RWPE2 (cell line): ENCODE measurements at regions not wholly inside any gene's neighbourhood (a gene's known extent, or its start where the extent isn't known, plus 50 kb on each side); places are given as distances from the start of the nearest gene placed in this dataset.

Experiments
- ATAC-seq: fragments of 200-7000 bp; cut with Tn5 transposase; 3 replicates; pipeline ENCODE4 v1.9.1; 2021; ENCODE audit warnings: low read depth
- DNase-seq: peaks from one replicate; pipeline ENCODE4 v3.0.0-alpha.2; 2020; ENCODE audit warnings: low spot score
- H3K27ac ChIP-seq: fragments of 450-650 bp; 2 replicates; pipeline ENCODE4 v1.5.1; 2017; ENCODE audit warnings: mild to moderate bottlenecking; ENCODE audit not compliant: poor library complexity, severe bottlenecking
- H3K27me3 ChIP-seq: fragments of 250-450 bp; sonication (Bioruptor Pico); 2 replicates; pipeline ENCODE4 v1.5.1; 2021; ENCODE audit warnings: mild to moderate bottlenecking, moderate library complexity; ENCODE audit not compliant: insufficient read depth, poor library complexity, severe bottlenecking
- H3K36me3 ChIP-seq: fragments of 250-450 bp; sonication (Bioruptor Pico); 2 replicates; pipeline ENCODE4 v1.5.1; 2020; ENCODE audit warnings: low read depth, mild to moderate bottlenecking, moderate library complexity
- H3K4me1 ChIP-seq: fragments of 250-450 bp; sonication (Bioruptor Pico); 2 replicates; pipeline ENCODE4 v1.5.1; 2021; ENCODE audit warnings: mild to moderate bottlenecking, moderate library complexity; ENCODE audit not compliant: insufficient read depth, poor library complexity, severe bottlenecking
- H3K4me3 ChIP-seq: fragments of 250-450 bp; sonication (Bioruptor Pico); 2 replicates; pipeline ENCODE4 v1.5.1; 2021; ENCODE audit warnings: mild to moderate bottlenecking, moderate library complexity; ENCODE audit not compliant: severe bottlenecking
- H3K9me3 ChIP-seq: fragments of 250-450 bp; sonication (Bioruptor Pico); 2 replicates; pipeline ENCODE4 v1.5.1; 2021; ENCODE audit warnings: mild to moderate bottlenecking, moderate library complexity; ENCODE audit not compliant: severe bottlenecking
- CTCF ChIP-seq: fragments of 450-650 bp; IDR thresholded peaks from one replicate; pipeline ENCODE4 v1.5.1; 2017; ENCODE audit warnings: mild to moderate bottlenecking, moderate library complexity; ENCODE audit not compliant: poor library complexity, severe bottlenecking

- no peaks in the 10 kb centered on the region for H3K9me3 ChIP-seq
- DNase-seq (no peak), ATAC-seq (no peak)
- no peaks in the 10 kb centered on the region for H3K4me1 ChIP-seq
- H3K27ac ChIP-seq: no peak overlapping the region
- TF ChIP-seq CTCF: no peak
- no peaks in the 10 kb centered on the region for H3K36me3 ChIP-seq
- H3K27me3 ChIP-seq: no peaks in the 10 kb centered on the region
- H3K4me3 ChIP-seq: no peak overlapping the region
Measured at GRCh38 chr3:168157099-168157700, 61.5 kb upstream of the GOLIM4 start.

GRCh38 chr3:168156479-168156878 is 60.8 kb upstream of the GOLIM4 start:
- Histone ChIP-seq H3K27ac (no peak overlapping the region), H3K4me1 (no peaks in the 10 kb centered on the region), H3K9me3 (no peaks in the 10 kb centered on the region), H3K4me3 (no peak overlapping the region), H3K36me3 (no peaks in the 10 kb centered on the region), H3K27me3 (no peaks in the 10 kb centered on the region)
- ATAC-seq (no peak), DNase-seq (no peak)
- TF ChIP-seq CTCF: no peak

GRCh38 chr3:168155303-168155702 is 59.6 kb upstream of the GOLIM4 start:
- no peak overlapping the region for H3K27ac ChIP-seq
- H3K36me3 ChIP-seq: no peaks in the 10 kb centered on the region
- H3K4me1 ChIP-seq: no peaks in the 10 kb centered on the region
- DNase-seq (no peak), ATAC-seq (no peak)
- no peak for TF ChIP-seq CTCF
- no peak overlapping the region for H3K4me3 ChIP-seq
- H3K9me3 ChIP-seq: no peaks in the 10 kb centered on the region
- H3K27me3 ChIP-seq: no peaks in the 10 kb centered on the region

- H3K4me1 ChIP-seq: no peaks in the 10 kb centered on the region
- TF ChIP-seq CTCF: no peak
- DNase-seq (no peak), ATAC-seq (no peak)
- no peak overlapping the region for H3K4me3 ChIP-seq
- no peaks in the 10 kb centered on the region for H3K36me3 ChIP-seq
- H3K27ac ChIP-seq: no peak overlapping the region
- H3K9me3 ChIP-seq: no peaks in the 10 kb centered on the region
- no peaks in the 10 kb centered on the region for H3K27me3 ChIP-seq
Measured at GRCh38 chr3:168154089-168154488, 58.4 kb upstream of the GOLIM4 start.

- no peak overlapping the region for H3K27ac ChIP-seq
- no peaks in the 10 kb centered on the region for H3K9me3 ChIP-seq
- H3K27me3 ChIP-seq: no peaks in the 10 kb centered on the region
- TF ChIP-seq CTCF: no peak
- ATAC-seq (no peak), DNase-seq (no peak)
- H3K4me3 ChIP-seq: no peak overlapping the region
- H3K4me1 ChIP-seq: no peaks in the 10 kb centered on the region
- no peaks in the 10 kb centered on the region for H3K36me3 ChIP-seq
Measured at GRCh38 chr3:168152149-168152548, 56.4 kb upstream of the GOLIM4 start.
